Activated T-cell treated with anti-CD3 and anti-CD28 coated beads, Interleukin-2, amount 50 U/mL, for 72 hours (primary cell): ENCODE measurements at regions not wholly inside any gene's neighbourhood (a gene's known extent, or its start where the extent isn't known, plus 50 kb on each side); places are given as distances from the start of the nearest gene placed in this dataset.

Source experiments
- ATAC-seq, 2 donors: fragments of 150-1000 bp; cut with Tn5 transposase; replicated peaks in 1 of 2; 2 replicates each; pipeline ENCODE4 v1.10.0; 2021; ENCODE audit warnings: moderate library complexity in 2 of 2, mild to moderate bottlenecking in 1 of 2
- DNase-seq, 2 donors: peaks; one replicate each; pipeline ENCODE4 v3.0.0; 2021 to 2022; ENCODE audit warnings: mixed read lengths in 1 of 2
- H3K27ac Mint-ChIP-seq: one replicate; pipeline ENCODE4 v1.8.0; 2022; ENCODE audit warnings: mild to moderate bottlenecking, moderate library complexity, mixed read lengths
- H3K27me3 Mint-ChIP-seq: one replicate; pipeline ENCODE4 v1.8.0; 2022; ENCODE audit warnings: low read depth, mixed read lengths
- H3K36me3 Mint-ChIP-seq, 2 donors: one replicate each; pipeline ENCODE4 v1.8.0; 2022; ENCODE audit warnings: mixed read lengths in 2 of 2, mild to moderate bottlenecking in 1 of 2; ENCODE audit not compliant: insufficient read depth in 2 of 2
- H3K4me1 Mint-ChIP-seq: one replicate; pipeline ENCODE4 v1.8.0; 2022; ENCODE audit warnings: low read depth, mixed read lengths
- H3K4me3 Mint-ChIP-seq, 2 donors: one replicate each; pipeline ENCODE4 v1.8.0; 2022; ENCODE audit warnings: mild to moderate bottlenecking in 2 of 2, mixed read lengths in 2 of 2, moderate library complexity in 2 of 2
- H3K9me3 Mint-ChIP-seq, 2 donors: one replicate each; pipeline ENCODE4 v1.8.0; 2022; ENCODE audit warnings: mixed read lengths in 2 of 2

- H3K27me3 Mint-ChIP-seq, result peaks cover 13% of the 10 kb centered on the region
- no peaks in the 10 kb centered on the region for H3K4me1 Mint-ChIP-seq
- ATAC-seq, result no peak
- H3K4me3 Mint-ChIP-seq, result no peak overlapping the region
- no peaks in the 10 kb centered on the region for H3K9me3 Mint-ChIP-seq
- no peak for DNase-seq
- H3K36me3 Mint-ChIP-seq, result no peaks in the 10 kb centered on the region
- H3K27ac Mint-ChIP-seq, result no peak overlapping the region
These were observed 150.0 kb upstream of the NECTIN1 start for GRCh38 chr11:119878990-119879389.

DNA sequence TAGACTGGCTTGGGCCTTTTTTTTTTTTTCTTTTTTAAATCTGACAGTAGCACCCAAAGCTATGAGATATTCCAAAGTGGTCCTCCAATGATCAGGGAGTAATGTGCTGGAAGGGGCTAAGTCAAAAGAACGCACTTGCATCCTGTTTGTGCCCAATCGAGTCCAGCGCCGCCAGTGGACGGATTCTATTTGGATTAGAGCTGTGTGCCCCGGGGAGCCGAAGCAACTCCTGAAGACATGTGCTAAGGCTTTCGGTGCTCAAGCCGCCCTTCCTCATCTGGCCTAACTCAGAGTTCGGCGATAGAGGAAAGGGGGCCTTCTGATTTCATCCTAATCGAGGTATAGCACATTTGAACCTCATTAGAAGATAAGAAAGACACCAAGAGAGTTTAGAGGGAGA, 147.8 kb upstream of the NECTIN1 start:
- Mint-ChIP-seq H3K9me3 (no peaks in the 10 kb centered on the region), H3K36me3 (no peaks in the 10 kb centered on the region), H3K4me1 (no peaks in the 10 kb centered on the region), H3K27me3 (peaks cover 13% of the 10 kb centered on the region), H3K4me3 (no peak overlapping the region), H3K27ac (no peak overlapping the region)
- DNase-seq (no peak), ATAC-seq (no peak)

GRCh38 chr11:119875841-119876600, 147.0 kb upstream of the NECTIN1 start:
- DNase-seq (no peak), ATAC-seq (no peak)
- Mint-ChIP-seq H3K36me3 (no peaks in the 10 kb centered on the region), H3K27ac (no peak overlapping the region), H3K9me3 (no peaks in the 10 kb centered on the region), H3K4me3 (no peak overlapping the region), H3K27me3 (peaks cover 13% of the 10 kb centered on the region), H3K4me1 (no peaks in the 10 kb centered on the region)

DNA sequence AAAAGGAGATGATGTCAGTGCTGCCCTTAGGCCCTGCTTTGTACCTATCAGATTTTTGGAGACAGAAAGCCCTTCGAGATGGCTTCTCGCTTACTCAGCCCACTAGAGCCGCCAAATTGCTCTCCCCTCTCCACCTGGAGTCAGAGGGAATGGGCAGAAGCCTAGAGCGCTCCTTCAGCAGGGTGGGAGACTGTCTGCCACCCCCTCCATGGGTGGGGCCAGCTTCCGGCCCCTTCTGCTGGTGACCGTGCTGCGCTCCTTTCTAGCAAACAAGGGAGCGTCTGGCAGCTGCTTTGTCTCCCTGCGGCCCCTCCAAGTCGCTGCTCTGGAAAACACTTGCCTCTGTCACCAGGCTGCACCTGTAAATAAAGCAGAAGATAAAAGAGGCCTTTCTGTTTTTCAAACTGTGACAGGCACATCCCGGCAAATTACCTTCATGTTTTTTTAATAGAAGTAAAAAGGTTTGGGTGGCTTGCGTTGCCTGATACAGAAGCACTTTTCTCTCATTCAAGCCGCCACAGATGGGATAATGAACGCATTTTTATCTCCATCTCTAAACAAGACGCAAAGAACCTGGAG, 145.7 kb upstream of the NECTIN1 start:
- peaks cover 12% of the 10 kb centered on the region for H3K27me3 Mint-ChIP-seq
- H3K4me1 Mint-ChIP-seq, result no peaks in the 10 kb centered on the region
- ATAC-seq (no peak), DNase-seq (no peak)
- no peaks in the 10 kb centered on the region for H3K36me3 Mint-ChIP-seq
- no peak overlapping the region for H3K27ac Mint-ChIP-seq
- no peak overlapping the region for H3K4me3 Mint-ChIP-seq
- no peaks in the 10 kb centered on the region for H3K9me3 Mint-ChIP-seq

- Mint-ChIP-seq H3K4me3 (no peak overlapping the region), H3K36me3 (no peaks in the 10 kb centered on the region), H3K27ac (no peak overlapping the region), H3K9me3 (no peaks in the 10 kb centered on the region), H3K27me3 (peaks cover 3% of the 10 kb centered on the region), H3K4me1 (no peaks in the 10 kb centered on the region)
- DNase-seq (no peak), ATAC-seq (no peak)
These were observed 144.9 kb upstream of the NECTIN1 start for GRCh38 chr11:119873761-119874421.

DNA sequence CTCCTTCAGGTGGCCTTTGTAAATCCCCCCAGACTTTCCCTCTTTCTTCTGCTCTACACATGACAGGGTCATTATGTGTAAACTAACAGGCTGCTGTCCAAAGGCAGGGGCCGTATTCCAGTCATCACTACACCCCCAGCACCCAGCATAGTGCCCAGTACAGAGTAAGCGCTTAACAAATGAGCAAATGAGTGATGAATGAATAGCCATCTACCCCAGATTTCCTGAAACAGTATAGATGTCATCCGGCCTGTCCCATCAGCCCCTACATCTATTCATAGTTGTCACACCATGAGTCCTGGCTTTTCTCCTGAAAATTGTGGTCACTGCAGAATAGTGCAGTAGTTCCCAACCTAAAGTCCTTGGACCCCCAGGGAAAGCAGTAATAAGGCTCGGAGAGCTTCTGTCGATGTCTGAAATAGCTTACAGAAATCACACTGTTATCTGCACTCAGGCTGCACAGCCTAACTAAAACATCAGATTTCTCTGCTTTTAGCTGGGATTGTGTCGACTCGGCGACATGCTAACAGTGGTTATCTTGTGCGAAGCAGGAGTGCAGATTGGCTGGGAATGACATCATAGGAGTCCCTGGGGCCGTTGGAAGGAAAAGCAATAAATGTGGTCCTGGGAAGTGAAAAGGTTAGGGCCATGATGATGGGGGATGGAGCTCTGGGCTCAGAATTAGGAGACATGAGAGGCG, 143.8 kb upstream of the NECTIN1 start:
- Mint-ChIP-seq H3K36me3 (no peaks in the 10 kb centered on the region), H3K27me3 (no peaks in the 10 kb centered on the region), H3K27ac (no peak overlapping the region), H3K9me3 (no peaks in the 10 kb centered on the region), H3K4me3 (no peak overlapping the region), H3K4me1 (no peaks in the 10 kb centered on the region)
- ATAC-seq (no peak), DNase-seq (no peak)

GRCh38 chr11:119865661-119866156, 136.7 kb upstream of the NECTIN1 start:
- DNase-seq (no peak), ATAC-seq (no peak)
- Mint-ChIP-seq H3K9me3 (no peaks in the 10 kb centered on the region), H3K4me1 (no peaks in the 10 kb centered on the region), H3K36me3 (no peaks in the 10 kb centered on the region), H3K4me3 (no peak overlapping the region), H3K27me3 (peaks cover 13% of the 10 kb centered on the region), H3K27ac (no peak overlapping the region)

DNA sequence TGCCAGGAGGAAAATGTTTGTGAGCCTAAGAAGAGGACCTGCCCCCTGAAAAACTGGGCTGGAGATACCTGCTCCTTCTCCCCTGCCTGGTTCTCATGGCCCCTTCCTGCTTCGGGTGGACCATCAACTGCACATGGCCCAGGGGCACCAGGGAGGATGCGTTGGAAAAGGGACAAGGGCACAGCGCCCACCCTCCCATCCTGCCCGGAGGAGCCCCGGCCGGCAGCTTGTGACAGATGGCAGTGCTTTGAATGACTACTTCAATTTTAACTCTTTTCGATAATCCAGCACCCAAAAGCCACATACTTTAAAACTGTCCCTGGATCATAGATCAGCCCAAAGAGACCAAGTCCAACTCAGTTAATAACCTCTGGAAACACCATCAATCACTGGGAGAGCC, 135.8 kb upstream of the NECTIN1 start:
- Mint-ChIP-seq H3K4me1 (no peaks in the 10 kb centered on the region), H3K36me3 (no peaks in the 10 kb centered on the region), H3K9me3 (no peaks in the 10 kb centered on the region), H3K27ac (no peak overlapping the region), H3K27me3 (peaks cover 18% of the 10 kb centered on the region), H3K4me3 (no peak overlapping the region)
- DNase-seq, result no peak
- ATAC-seq, result no peak

DNA sequence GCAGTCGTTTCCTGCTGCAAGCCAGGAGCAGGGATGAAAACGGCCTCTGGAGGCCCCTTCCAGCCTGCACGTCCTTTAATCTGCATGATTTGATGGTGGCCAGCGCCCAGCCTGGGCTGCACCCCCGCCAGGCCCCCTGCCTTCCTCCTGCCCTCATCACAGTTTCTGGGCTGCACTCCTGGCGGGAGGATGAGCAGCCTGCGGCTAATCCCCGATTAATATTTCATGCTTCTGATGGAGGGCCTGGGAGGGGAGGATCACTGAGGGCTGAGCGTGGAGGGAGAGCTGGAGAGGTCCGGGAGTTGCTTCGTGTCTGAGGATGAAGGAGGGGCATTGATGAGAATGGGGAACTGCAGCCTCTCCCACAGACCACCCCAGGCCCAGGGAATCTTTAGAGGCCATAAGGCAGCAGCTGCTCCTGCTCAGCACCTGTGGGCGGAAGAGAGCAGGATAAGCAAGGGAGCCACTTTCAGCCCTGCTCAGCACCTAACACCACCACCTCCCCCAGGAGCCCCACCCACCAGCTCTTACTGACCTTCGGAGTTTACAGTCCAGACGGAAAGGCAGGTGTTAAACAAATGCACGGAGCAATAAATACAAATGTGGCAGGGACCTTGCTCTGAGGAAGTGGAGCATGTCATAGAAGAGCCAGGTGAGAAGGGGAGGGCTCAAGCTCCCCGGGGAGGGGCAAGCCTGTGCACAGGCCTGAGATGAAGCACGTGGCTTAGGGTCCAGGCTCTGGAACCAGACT, 135.0 kb upstream of the NECTIN1 start:
- ATAC-seq (no peak), DNase-seq (no peak)
- Mint-ChIP-seq H3K9me3 (no peaks in the 10 kb centered on the region), H3K4me3 (no peak overlapping the region), H3K27me3 (peaks cover 18% of the 10 kb centered on the region), H3K36me3 (no peaks in the 10 kb centered on the region), H3K4me1 (no peaks in the 10 kb centered on the region), H3K27ac (no peak overlapping the region)

DNA sequence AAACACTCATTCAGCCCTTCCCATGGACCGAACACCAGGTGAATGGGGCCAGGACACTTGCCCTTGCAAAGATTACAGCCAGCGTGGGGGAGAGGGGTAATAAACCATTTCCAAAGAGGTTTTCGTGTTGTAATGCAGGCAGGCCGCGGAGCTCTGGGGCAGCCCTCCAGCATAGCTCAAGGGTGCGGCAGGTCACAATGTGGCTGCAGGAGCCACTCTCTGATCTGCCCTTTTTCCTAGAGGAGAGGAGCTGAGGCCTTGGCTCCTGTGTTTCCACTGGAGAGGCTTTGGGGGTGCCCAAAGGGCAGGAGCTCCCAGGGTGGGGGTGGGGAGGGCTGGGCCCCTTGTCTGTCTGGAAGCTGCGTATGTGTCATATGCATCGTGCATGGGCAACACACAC, 134.2 kb upstream of the NECTIN1 start:
- Mint-ChIP-seq H3K27me3 (peaks cover 24% of the 10 kb centered on the region), H3K4me1 (no peaks in the 10 kb centered on the region), H3K9me3 (no peaks in the 10 kb centered on the region), H3K27ac (no peak overlapping the region), H3K36me3 (no peaks in the 10 kb centered on the region), H3K4me3 (no peak overlapping the region)
- no peak for DNase-seq
- no peak for ATAC-seq

- Mint-ChIP-seq H3K9me3 (no peaks in the 10 kb centered on the region), H3K27me3 (peaks cover 28% of the 10 kb centered on the region), H3K4me3 (no peak overlapping the region), H3K27ac (no peak overlapping the region), H3K36me3 (no peaks in the 10 kb centered on the region), H3K4me1 (no peaks in the 10 kb centered on the region)
- DNase-seq (no peak), ATAC-seq (no peak)
These were observed 132.2 kb upstream of the NECTIN1 start for GRCh38 chr11:119861160-119861559.

- Mint-ChIP-seq H3K27me3 (peaks cover 28% of the 10 kb centered on the region), H3K9me3 (no peaks in the 10 kb centered on the region), H3K36me3 (no peaks in the 10 kb centered on the region), H3K27ac (no peak overlapping the region), H3K4me1 (no peaks in the 10 kb centered on the region), H3K4me3 (no peak overlapping the region)
- no peak for DNase-seq
- ATAC-seq, result no peak
These were observed 131.6 kb upstream of the NECTIN1 start for GRCh38 chr11:119860561-119861094.
